ENCODE measurements at regions not wholly inside any gene's neighbourhood (a gene's known extent, or its start where the extent isn't known, plus 50 kb on each side); places are given as distances from the start of the nearest gene placed in this dataset.

DNA sequence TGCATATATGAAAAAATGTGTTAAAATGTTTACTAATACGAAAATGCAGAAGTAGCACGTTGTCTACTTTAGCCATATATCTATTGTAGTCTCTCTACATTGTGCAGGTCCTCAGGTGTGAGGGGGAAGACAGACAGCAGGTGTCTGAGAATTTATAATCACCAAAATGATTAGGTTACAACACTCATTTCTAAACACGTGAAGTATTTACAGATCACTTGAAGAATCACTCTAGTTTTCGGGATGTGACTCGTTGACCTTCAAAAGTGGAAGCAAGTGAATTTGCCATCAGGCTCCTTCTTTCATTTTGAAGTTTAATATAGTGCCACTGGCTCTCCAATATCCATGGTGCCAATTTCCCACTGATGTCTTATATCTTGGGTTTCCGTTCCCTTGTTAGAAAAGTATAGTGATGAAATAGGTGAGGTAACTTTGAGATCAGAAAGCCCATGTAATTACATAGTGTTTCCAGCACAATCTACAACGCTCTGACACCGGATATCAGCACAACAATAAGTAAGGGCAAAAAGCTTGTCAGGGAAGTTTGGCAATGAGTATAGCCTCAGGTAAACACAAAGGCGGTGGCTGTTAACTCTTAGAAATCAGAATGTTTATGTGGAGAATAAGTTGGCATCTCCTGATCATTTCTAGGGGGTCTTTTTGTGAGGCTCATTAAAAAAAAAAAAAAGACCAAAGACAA, 57.5 kb upstream of the SP4 start:
- FAIRE-seq: no peak

GRCh38 chr7:21371360-21371759, 56.5 kb upstream of the SP4 start:
- FAIRE-seq: no peak

GRCh38 chr7:21373031-21373430, 54.9 kb upstream of the SP4 start:
- FAIRE-seq: no peak

GRCh38 chr7:21374134-21374533, 53.7 kb upstream of the SP4 start:
- FAIRE-seq: no peak

DNA sequence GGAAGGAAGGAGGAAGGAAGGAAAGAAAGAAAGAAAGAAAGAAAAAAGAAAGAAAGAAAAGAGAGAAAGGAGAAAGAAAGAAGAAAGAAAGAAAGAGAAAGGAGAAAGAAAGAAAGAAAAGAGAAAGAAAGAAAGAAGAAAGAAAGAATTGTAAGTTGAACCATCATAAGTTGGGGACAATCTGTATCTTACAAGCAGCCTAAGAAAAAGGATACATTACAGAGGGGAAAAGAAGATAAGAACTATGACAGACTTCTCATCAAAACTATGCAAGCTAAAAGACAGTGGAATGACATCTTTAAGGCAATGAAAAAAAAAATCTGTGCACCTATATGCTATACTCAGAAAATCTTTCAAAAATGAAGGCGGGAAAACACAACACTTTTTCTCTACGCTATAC, 50.3 kb upstream of the SP4 start:
- FAIRE-seq: no peak
